Skeletal muscle tissue (tissue), 3 donors: ENCODE measurements at regions not wholly inside any gene's neighbourhood (a gene's known extent, or its start where the extent isn't known, plus 50 kb on each side); places are given as distances from the start of the nearest gene placed in this dataset.

Experiments
- H3K27ac ChIP-seq: one replicate; pipeline ENCODE4 v1.7.0; 2013; ENCODE audit warnings: mild to moderate bottlenecking, low read depth, low read length, inconsistent platforms
- H3K27me3 ChIP-seq, 3 donors: one replicate each; pipeline ENCODE4 v1.7.0; 2013; ENCODE audit warnings: low read length in 3 of 3; ENCODE audit not compliant: control insufficient read depth in 3 of 3, insufficient read depth in 3 of 3
- H3K36me3 ChIP-seq, 3 donors: one replicate each; pipeline ENCODE4 v1.7.0; 2013; ENCODE audit warnings: low read length in 3 of 3; ENCODE audit not compliant: control insufficient read depth in 3 of 3, insufficient read depth in 3 of 3
- H3K4me1 ChIP-seq, 3 donors: one replicate each; pipeline ENCODE4 v1.7.0; 2013; ENCODE audit warnings: low read length in 3 of 3, mild to moderate bottlenecking in 3 of 3; ENCODE audit not compliant: control insufficient read depth in 3 of 3, insufficient read depth in 3 of 3
- H3K4me3 ChIP-seq, 3 donors: one replicate each; pipeline ENCODE4 v1.7.0; 2013; ENCODE audit warnings: low read length in 3 of 3
- H3K9ac ChIP-seq, 3 donors: one replicate each; pipeline ENCODE4 v1.7.0; 2013; ENCODE audit warnings: low read length in 3 of 3, mild to moderate bottlenecking in 3 of 3, moderate library complexity in 2 of 3, low read depth in 1 of 3
- H3K9me3 ChIP-seq, 3 donors: one replicate each; pipeline ENCODE4 v1.7.0; 2013; ENCODE audit warnings: low read length in 3 of 3; ENCODE audit not compliant: control insufficient read depth in 3 of 3
- donor health status: Osteomylitis.

- no peak overlapping the region for H3K9ac ChIP-seq
- peaks cover 3 to 4% (median 4%) of the 10 kb centered on the region in 3 donors for H3K4me1 ChIP-seq
- H3K27ac ChIP-seq: no peak overlapping the region
- no peak overlapping the region for H3K4me3 ChIP-seq
- peaks cover 0 to 2% (median 0%) of the 10 kb centered on the region in 3 donors for H3K36me3 ChIP-seq
- H3K9me3 ChIP-seq: no peaks in the 10 kb centered on the region
- H3K27me3 ChIP-seq: no peaks in the 10 kb centered on the region
Measured at GRCh38 chr6:113600551-113601339, 256.4 kb upstream of the MARCKS start.

GRCh38 chr6:113607821-113608545 lies 249.2 kb upstream of the MARCKS start:
- Histone ChIP-seq H3K9me3 (no peaks in the 10 kb centered on the region), H3K27me3 (no peaks in the 10 kb centered on the region), H3K4me3 (no peak overlapping the region), H3K9ac (no peak overlapping the region), H3K4me1 (peaks cover 4 to 15% (median 9%) of the 10 kb centered on the region in 3 donors), H3K27ac (no peak overlapping the region), H3K36me3 (peaks cover 0 to 2% (median 1%) of the 10 kb centered on the region in 3 donors)

GRCh38 chr6:113610377-113610988 lies 246.7 kb upstream of the MARCKS start:
- peaks cover 0 to 8% (median 6%) of the 10 kb centered on the region in 3 donors for H3K36me3 ChIP-seq
- H3K27me3 ChIP-seq: no peaks in the 10 kb centered on the region

GRCh38 chr6:113616701-113617274 lies 240.4 kb upstream of the MARCKS start:
- H3K27ac ChIP-seq: no peak overlapping the region

More at GRCh38 chr6:113610377-113610988, 246.7 kb upstream of the MARCKS start:
- H3K9me3 ChIP-seq: no peaks in the 10 kb centered on the region
- H3K27ac ChIP-seq: no peak overlapping the region
- H3K4me3 ChIP-seq: no peak overlapping the region
- H3K9ac ChIP-seq: no peak overlapping the region
- peaks cover 4 to 15% (median 9%) of the 10 kb centered on the region in 3 donors for H3K4me1 ChIP-seq

GRCh38 chr6:113619077-113619476 lies 238.1 kb upstream of the MARCKS start:
- Histone ChIP-seq H3K9ac (no peak overlapping the region), H3K9me3 (no peaks in the 10 kb centered on the region), H3K4me1 (peaks cover 0 to 7% (median under 1%) of the 10 kb centered on the region in 3 donors), H3K4me3 (no peak overlapping the region), H3K27ac (no peak overlapping the region), H3K27me3 (no peaks in the 10 kb centered on the region), H3K36me3 (peaks cover 4 to 7% (median 7%) of the 10 kb centered on the region in 3 donors)

More at GRCh38 chr6:113616701-113617274, 240.4 kb upstream of the MARCKS start:
- no peak overlapping the region for H3K9ac ChIP-seq
- no peaks in the 10 kb centered on the region for H3K9me3 ChIP-seq
- no peaks in the 10 kb centered on the region for H3K27me3 ChIP-seq
- H3K4me3 ChIP-seq: no peak overlapping the region
- H3K4me1 ChIP-seq: peaks cover 0 to 9% (median 1%) of the 10 kb centered on the region in 3 donors
- peaks cover 2 to 9% (median 6%) of the 10 kb centered on the region in 3 donors for H3K36me3 ChIP-seq

GRCh38 chr6:113620386-113620785 lies 236.8 kb upstream of the MARCKS start:
- peaks cover 0 to 7% (median 5%) of the 10 kb centered on the region in 3 donors for H3K36me3 ChIP-seq
- no peak overlapping the region for H3K9ac ChIP-seq
- H3K27me3 ChIP-seq: no peaks in the 10 kb centered on the region
- no peak overlapping the region for H3K27ac ChIP-seq
- H3K4me3 ChIP-seq: no peak overlapping the region
- H3K9me3 ChIP-seq: no peaks in the 10 kb centered on the region
- H3K4me1 ChIP-seq: peaks cover 0 to 7% (median 3%) of the 10 kb centered on the region in 3 donors

- H3K9me3 ChIP-seq: no peaks in the 10 kb centered on the region
- H3K4me1 ChIP-seq: peaks cover 7 to 8% (median 7%) of the 10 kb centered on the region in 3 donors
- no peak overlapping the region for H3K4me3 ChIP-seq
- H3K27me3 ChIP-seq: no peaks in the 10 kb centered on the region
- H3K36me3 ChIP-seq: peaks cover 0 to 13% (median 7%) of the 10 kb centered on the region in 3 donors
- no peak overlapping the region for H3K27ac ChIP-seq
- no peak overlapping the region for H3K9ac ChIP-seq
Measured at GRCh38 chr6:113622254-113622653, 234.9 kb upstream of the MARCKS start.

- no peaks in the 10 kb centered on the region for H3K27me3 ChIP-seq
- H3K36me3 ChIP-seq: peaks cover 0 to 13% (median 7%) of the 10 kb centered on the region in 3 donors
- H3K9me3 ChIP-seq: no peaks in the 10 kb centered on the region
- no peak overlapping the region for H3K27ac ChIP-seq
- no peak overlapping the region for H3K9ac ChIP-seq
- no peak overlapping the region for H3K4me3 ChIP-seq
- peaks cover 5 to 8% (median 7%) of the 10 kb centered on the region in 3 donors for H3K4me1 ChIP-seq
Measured at GRCh38 chr6:113623129-113623528, 234.0 kb upstream of the MARCKS start.

- peaks cover 13 to 14% (median 14%) of the 10 kb centered on the region in 3 donors for H3K4me1 ChIP-seq
- H3K36me3 ChIP-seq: peaks cover 0 to 13% (median 5%) of the 10 kb centered on the region in 3 donors
- H3K9me3 ChIP-seq: no peaks in the 10 kb centered on the region
- H3K4me3 ChIP-seq: no peak overlapping the region
- H3K27ac ChIP-seq: no peak overlapping the region
- H3K9ac ChIP-seq: no peak overlapping the region
- no peaks in the 10 kb centered on the region for H3K27me3 ChIP-seq
Measured at GRCh38 chr6:113625850-113626249, 231.3 kb upstream of the MARCKS start.
